ENCODE measurements at regions not wholly inside any gene's neighbourhood (a gene's known extent, or its start where the extent isn't known, plus 50 kb on each side); places are given as distances from the start of the nearest gene placed in this dataset.
A peak's percentile ranks its signal among the peaks of the same experiment; 100 is the strongest.

DNA sequence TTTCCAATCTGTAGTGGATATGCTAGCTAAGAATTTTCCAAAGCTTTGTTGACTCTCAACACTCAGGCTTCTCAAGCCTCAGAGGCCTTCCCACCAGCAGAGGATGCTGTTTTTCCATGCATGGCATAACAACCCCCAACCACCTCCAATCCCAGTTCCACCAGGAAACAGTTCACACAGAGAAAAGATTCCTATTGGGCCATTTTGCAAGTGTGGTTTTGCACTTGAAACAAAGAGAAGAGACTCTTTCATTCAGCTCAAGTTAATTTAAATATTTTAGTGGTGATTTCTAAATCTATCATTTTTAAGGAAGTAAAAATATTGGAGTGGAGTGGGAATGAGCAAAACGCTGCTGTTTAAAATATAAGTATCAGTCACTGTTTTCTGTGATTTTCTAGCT, 105.6 kb upstream of the COL1A2 start:
- no peak for TF ChIP-seq POLR2A (IDR thresholded peaks at IDR 0.05)
- no peak for TF ChIP-seq EP300 (IDR thresholded peaks at IDR 0.05)
- TF ChIP-seq POLR2AphosphoS5 (IDR thresholded peaks at IDR 0.05): peak in 1 of 4 donors; percentile 27
- peak; percentile 87 to 98 (median 93) for TF ChIP-seq CTCF (IDR thresholded peaks at IDR 0.05)

DNA sequence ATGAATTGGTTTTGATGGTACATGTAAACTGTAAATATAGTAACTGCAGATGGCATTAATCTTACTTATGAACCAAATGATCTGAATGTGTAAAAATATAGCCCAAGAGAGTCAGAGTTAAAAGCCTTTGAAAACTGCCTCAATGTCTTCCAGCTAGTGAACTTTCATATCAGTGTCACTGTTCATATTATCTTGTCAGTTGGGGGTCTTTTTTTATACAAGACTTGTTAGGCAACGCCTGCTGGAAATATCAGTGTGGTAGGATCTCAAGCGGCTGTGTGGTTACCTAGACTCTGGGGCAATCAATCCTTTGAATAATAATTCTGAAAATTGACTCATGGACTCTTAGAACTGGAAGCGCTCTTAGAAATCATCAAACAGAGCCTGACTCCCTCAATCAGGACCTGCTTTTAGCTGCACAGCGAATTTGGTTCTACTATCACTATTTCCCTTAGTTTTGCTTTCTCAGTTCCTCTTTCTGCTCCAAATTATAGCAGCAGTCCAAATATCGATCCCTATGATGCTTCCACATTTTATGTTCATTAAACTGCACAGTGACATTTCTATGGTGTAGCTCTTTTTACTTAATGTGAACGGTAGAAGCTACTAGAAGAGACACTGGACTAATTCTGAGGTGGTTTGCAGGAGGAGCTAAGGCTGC, 100.1 kb upstream of the COL1A2 start:
- Histone ChIP-seq H3K4me1 (peaks cover 0 to 41% (median 22%) of the 10 kb centered on the region in 4 donors), H3K9me3 (no peaks in the 10 kb centered on the region), H3K27ac (no peak overlapping the region), H3K4me3 (no peak overlapping the region), H3K27me3 (no peaks in the 10 kb centered on the region), H3K36me3 (no peaks in the 10 kb centered on the region)
- no peak for DNase-seq
- WGBS, 2 donors: 77 to 79% methylated on average over 6 of the region's 6 CpGs
- intact Hi-C loops (cut with DNase I): loop anchor here (10.0 kb wide), 2 partner anchors 360 to 610 kb away; partner anchors contain the start of genes PPP1R9A and SGCE
- TF ChIP-seq POLR2AphosphoS5 (IDR thresholded peaks at IDR 0.05) (no peak), CTCF (IDR thresholded peaks at IDR 0.05) (no peak), POLR2A (IDR thresholded peaks at IDR 0.05) (no peak)

More for the DNA sequence above, 105.6 kb upstream of the COL1A2 start:
- Histone ChIP-seq H3K36me3 (no peaks in the 10 kb centered on the region), H3K27me3 (no peaks in the 10 kb centered on the region), H3K9me3 (no peaks in the 10 kb centered on the region), H3K4me3 (no peak overlapping the region), H3K27ac (no peak overlapping the region), H3K4me1 (no peaks in the 10 kb centered on the region)
- WGBS, 2 donors: 44 to 49% methylated on average over 1 of the region's 1 CpG
- DNase-seq: peak; percentile 88
- intact Hi-C loops (cut with DNase I): loop anchor here (1.0 kb wide), 1 partner anchor 147 kb away; no protein-coding TSS in a partner anchor

DNA sequence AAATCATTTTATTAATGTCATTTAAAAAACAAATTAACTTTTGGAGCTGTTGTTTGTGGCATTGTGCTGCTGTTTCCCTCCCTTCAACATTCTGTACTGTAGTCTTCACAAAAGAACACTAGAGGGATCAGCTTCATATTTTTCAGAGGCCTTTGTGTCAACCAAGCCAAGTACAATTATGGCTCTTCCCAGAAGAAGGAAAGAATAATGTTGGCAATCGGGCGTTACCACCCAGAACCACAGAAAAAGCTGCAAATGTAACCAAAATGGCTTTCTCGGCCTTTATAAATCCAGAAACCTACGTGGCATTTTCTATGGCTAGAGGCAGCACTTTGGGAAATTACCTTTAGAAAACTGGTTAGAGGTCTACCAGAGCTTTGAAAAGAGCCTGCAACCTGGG, 98.8 kb upstream of the COL1A2 start:
- Histone ChIP-seq H3K27me3 (no peaks in the 10 kb centered on the region), H3K9me3 (no peaks in the 10 kb centered on the region), H3K27ac (peak overlapping the region; percentile 78 to 93 (median 88)), H3K4me3 (peak overlapping the region in 3 of 4 donors; percentile 22 to 40 (median 32)), H3K4me1 (peaks cover 0 to 54% (median 32%) of the 10 kb centered on the region in 4 donors), H3K36me3 (no peaks in the 10 kb centered on the region)
- DNase-seq: no peak
- intact Hi-C loops (cut with DNase I): loop anchor here (1.0 to 10.0 kb wide), 4 partner anchors 79 to 609 kb away; partner anchors contain the start of genes PPP1R9A and SGCE
- 53 to 71% methylated on average over 4 of the region's 4 CpGs for WGBS, 2 donors
- TF ChIP-seq EP300 (IDR thresholded peaks at IDR 0.05): peak in 1 of 4 donors; percentile 15
- peak in 3 of 4 donors; percentile 41 to 67 (median 65) for TF ChIP-seq POLR2AphosphoS5 (IDR thresholded peaks at IDR 0.05)
- peak; percentile 56 to 82 (median 68) for TF ChIP-seq CTCF (IDR thresholded peaks at IDR 0.05)
- TF ChIP-seq POLR2A (IDR thresholded peaks at IDR 0.05): no peak

GRCh38 chr7:94296881-94297280, 97.8 kb upstream of the COL1A2 start:
- intact Hi-C loops (cut with DNase I): loop anchor here (1.0 to 10.0 kb wide), 4 partner anchors 78 to 608 kb away; partner anchors contain the start of genes PPP1R9A and SGCE
- WGBS, 2 donors: 69 to 74% methylated on average over 2 of the region's 2 CpGs
- H3K4me1 ChIP-seq: peaks cover 0 to 63% (median 42%) of the 10 kb centered on the region in 4 donors
- TF ChIP-seq POLR2A (IDR thresholded peaks at IDR 0.05): no peak
- no peak for TF ChIP-seq CTCF (IDR thresholded peaks at IDR 0.05)
- no peak for TF ChIP-seq EP300 (IDR thresholded peaks at IDR 0.05)
- no peak for TF ChIP-seq POLR2AphosphoS5 (IDR thresholded peaks at IDR 0.05)
- H3K9me3 ChIP-seq: no peaks in the 10 kb centered on the region
- peak overlapping the region in 3 of 4 donors; percentile 6 to 40 (median 32) for H3K4me3 ChIP-seq
- H3K36me3 ChIP-seq: no peaks in the 10 kb centered on the region
- no peaks in the 10 kb centered on the region for H3K27me3 ChIP-seq
- H3K27ac ChIP-seq: peak overlapping the region; percentile 78 to 93 (median 88)
- DNase-seq: no peak

Measured in sigmoid colon (tissue), 6 donors.